ENCODE measurements at regions not wholly inside any gene's neighbourhood (a gene's known extent, or its start where the extent isn't known, plus 50 kb on each side); places are given as distances from the start of the nearest gene placed in this dataset.

DNA sequence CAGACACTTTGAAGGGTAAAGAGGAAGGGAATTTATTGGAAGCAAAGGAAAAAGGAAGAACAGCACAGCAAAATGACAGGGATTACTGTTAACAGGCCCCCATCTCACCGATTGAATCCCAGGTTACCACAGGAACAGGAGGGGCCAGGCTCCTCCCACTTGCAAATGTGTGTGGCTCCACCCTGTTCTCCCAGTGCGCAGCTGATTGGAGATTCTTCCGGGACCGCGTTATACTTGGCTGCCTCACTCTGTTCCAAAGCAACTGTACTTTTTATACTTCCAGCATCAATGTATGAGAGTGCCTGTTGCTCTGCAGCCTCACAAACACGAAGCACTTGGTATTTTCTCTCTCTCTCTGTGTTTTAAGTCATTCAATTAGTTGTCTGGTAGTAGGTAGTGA lies 273.6 kb upstream of the MDGA2 start (continued):
- TF ChIP-seq, protein P1, sequence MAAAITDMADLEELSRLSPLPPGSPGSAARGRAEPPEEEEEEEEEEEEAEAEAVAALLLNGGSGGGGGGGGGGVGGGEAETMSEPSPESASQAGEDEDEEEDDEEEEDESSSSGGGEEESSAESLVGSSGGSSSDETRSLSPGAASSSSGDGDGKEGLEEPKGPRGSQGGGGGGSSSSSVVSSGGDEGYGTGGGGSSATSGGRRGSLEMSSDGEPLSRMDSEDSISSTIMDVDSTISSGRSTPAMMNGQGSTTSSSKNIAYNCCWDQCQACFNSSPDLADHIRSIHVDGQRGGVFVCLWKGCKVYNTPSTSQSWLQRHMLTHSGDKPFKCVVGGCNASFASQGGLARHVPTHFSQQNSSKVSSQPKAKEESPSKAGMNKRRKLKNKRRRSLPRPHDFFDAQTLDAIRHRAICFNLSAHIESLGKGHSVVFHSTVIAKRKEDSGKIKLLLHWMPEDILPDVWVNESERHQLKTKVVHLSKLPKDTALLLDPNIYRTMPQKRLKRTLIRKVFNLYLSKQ (tag by site-specific recombination; IDR thresholded peaks at IDR 0.05; ENCODE audit: borderline replicate concordance) = no peak

DNA sequence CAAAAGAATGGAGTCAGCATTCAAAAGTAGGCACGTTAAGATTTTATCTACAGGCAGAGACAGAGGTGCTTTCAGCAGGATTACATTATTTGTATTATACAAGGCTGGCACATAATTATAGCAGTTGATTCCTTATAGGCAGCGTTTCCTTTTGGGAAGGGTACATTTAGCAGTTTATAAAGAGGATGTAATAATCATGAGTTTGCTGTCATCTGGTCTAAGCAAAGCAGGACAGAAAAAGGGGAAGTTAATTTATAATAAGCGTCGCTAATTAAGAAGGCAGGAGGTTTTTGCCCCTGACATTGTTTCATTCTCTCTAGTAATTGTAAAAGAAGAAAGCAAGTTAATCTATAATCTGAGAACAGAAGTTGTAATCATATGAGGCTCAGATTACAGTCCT lies 259.9 kb upstream of the MDGA2 start:
- CTCF ChIA-PET = no interaction called here
- no peak overlapping the region for H3K4me3 ChIP-seq (ENCODE audit: low read depth, low read length)
- no peaks in the 10 kb centered on the region for H3K36me3 ChIP-seq (ENCODE audit: control insufficient read depth in 2 of 2, insufficient read depth in 1 of 2, low read length in 2 of 2)

DNA sequence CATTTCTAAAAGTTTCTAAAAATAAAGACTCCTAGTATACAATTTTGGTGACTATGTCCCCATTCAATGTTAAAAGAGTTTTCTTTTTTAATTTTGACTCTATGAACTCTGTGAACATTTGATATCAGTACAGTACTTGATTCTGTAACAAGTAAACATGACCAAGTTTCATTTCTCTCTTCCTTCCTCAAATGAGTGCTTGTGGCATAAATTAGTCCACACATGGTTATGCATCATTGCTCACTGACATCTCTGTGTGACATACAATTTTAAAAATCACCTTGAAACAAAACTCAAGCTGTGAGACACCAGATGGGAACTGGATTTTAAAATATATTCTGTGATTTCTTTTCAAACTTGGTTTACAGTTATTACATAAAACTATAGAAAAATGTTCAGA lies 253.9 kb upstream of the MDGA2 start:
- ChIA-PET POLR2A (no interaction called here), CTCF (interaction anchor here (1.3 kb wide), 1 partner anchor 11 kb away, joined by 5 read pairs; no protein-coding TSS in a partner anchor)
- Histone ChIP-seq H3K4me3 (ENCODE audit: low read depth, low read length) (no peak overlapping the region), H3K4me1 (ENCODE audit: control insufficient read depth, insufficient read depth, low read length) (no peaks in the 10 kb centered on the region), H3K36me3 (ENCODE audit: control insufficient read depth in 2 of 2, insufficient read depth in 1 of 2, low read length in 2 of 2) (no peaks in the 10 kb centered on the region), H3K9me3 (ENCODE audit: control insufficient read depth, insufficient read depth, low read depth, low read length) (no peaks in the 10 kb centered on the region), H3K27ac (ENCODE audit: extremely low read depth, low read depth, low read length) (no peak overlapping the region)
- TF ChIP-seq ZNF629 (tag by site-specific recombination; IDR thresholded peaks at IDR 0.05) = no peak

More for the DNA sequence above, 259.9 kb upstream of the MDGA2 start:
- no peaks in the 10 kb centered on the region for H3K9me3 ChIP-seq (ENCODE audit: control insufficient read depth, insufficient read depth, low read depth, low read length)
- POLR2A ChIA-PET = no interaction called here
- no peaks in the 10 kb centered on the region for H3K4me1 ChIP-seq (ENCODE audit: control insufficient read depth, insufficient read depth, low read length)
- TF ChIP-seq ZSCAN23 (tag by site-specific recombination; IDR thresholded peaks at IDR 0.05) = no peak
- no peak for TF ChIP-seq ZNF664 (tag by site-specific recombination; IDR thresholded peaks at IDR 0.05)
- no peak for TF ChIP-seq OVOL3 (tag by site-specific recombination; IDR thresholded peaks at IDR 0.05)
- no peak for TF ChIP-seq ZNF2 (tag by site-specific recombination; IDR thresholded peaks at IDR 0.05)
- TF ChIP-seq, protein P2, sequence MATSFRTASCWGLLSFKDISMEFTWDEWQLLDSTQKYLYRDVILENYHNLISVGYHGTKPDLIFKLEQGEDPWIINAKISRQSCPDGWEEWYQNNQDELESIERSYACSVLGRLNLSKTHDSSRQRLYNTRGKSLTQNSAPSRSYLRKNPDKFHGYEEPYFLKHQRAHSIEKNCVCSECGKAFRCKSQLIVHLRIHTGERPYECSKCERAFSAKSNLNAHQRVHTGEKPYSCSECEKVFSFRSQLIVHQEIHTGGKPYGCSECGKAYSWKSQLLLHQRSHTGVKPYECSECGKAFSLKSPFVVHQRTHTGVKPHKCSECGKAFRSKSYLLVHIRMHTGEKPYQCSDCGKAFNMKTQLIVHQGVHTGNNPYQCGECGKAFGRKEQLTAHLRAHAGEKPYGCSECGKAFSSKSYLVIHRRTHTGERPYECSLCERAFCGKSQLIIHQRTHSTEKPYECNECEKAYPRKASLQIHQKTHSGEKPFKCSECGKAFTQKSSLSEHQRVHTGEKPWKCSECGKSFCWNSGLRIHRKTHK (tag by site-specific recombination; IDR thresholded peaks at IDR 0.05) = no peak
- no peak for TF ChIP-seq ZNF341 (tag by site-specific recombination; IDR thresholded peaks at IDR 0.05; ENCODE audit: low read depth)
- TF ChIP-seq ZNF221 (tag by site-specific recombination; IDR thresholded peaks at IDR 0.05; ENCODE audit: borderline replicate concordance) = no peak
- no peak for TF ChIP-seq ZNF596 (tag by site-specific recombination; IDR thresholded peaks at IDR 0.05)
- no peak for TF ChIP-seq ZNF350 (tag by site-specific recombination; IDR thresholded peaks at IDR 0.05)
- no peak for TF ChIP-seq FEZF1 (tag by site-specific recombination; IDR thresholded peaks at IDR 0.05)
- no peak for TF ChIP-seq ZNF521 (tag by site-specific recombination; IDR thresholded peaks at IDR 0.05)
- TF ChIP-seq, protein P3, sequence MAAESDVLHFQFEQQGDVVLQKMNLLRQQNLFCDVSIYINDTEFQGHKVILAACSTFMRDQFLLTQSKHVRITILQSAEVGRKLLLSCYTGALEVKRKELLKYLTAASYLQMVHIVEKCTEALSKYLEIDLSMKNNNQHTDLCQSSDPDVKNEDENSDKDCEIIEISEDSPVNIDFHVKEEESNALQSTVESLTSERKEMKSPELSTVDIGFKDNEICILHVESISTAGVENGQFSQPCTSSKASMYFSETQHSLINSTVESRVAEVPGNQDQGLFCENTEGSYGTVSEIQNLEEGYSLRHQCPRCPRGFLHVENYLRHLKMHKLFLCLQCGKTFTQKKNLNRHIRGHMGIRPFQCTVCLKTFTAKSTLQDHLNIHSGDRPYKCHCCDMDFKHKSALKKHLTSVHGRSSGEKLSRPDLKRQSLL (tag by site-specific recombination; IDR thresholded peaks at IDR 0.05) = no peak
- TF ChIP-seq, protein P4, sequence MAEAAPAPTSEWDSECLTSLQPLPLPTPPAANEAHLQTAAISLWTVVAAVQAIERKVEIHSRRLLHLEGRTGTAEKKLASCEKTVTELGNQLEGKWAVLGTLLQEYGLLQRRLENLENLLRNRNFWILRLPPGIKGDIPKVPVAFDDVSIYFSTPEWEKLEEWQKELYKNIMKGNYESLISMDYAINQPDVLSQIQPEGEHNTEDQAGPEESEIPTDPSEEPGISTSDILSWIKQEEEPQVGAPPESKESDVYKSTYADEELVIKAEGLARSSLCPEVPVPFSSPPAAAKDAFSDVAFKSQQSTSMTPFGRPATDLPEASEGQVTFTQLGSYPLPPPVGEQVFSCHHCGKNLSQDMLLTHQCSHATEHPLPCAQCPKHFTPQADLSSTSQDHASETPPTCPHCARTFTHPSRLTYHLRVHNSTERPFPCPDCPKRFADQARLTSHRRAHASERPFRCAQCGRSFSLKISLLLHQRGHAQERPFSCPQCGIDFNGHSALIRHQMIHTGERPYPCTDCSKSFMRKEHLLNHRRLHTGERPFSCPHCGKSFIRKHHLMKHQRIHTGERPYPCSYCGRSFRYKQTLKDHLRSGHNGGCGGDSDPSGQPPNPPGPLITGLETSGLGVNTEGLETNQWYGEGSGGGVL (tag by site-specific recombination; IDR thresholded peaks at IDR 0.05) = no peak
- no peak for TF ChIP-seq ZNF23 (tag by site-specific recombination; IDR thresholded peaks at IDR 0.05; ENCODE audit: borderline replicate concordance)
- no peak overlapping the region for H3K27ac ChIP-seq (ENCODE audit: extremely low read depth, low read depth, low read length)
